GM18499 (cell line): ENCODE measurements at regions not wholly inside any gene's neighbourhood (a gene's known extent, or its start where the extent isn't known, plus 50 kb on each side); places are given as distances from the start of the nearest gene placed in this dataset.

Experiments
- ATAC-seq: cut with Tn5 transposase; IDR thresholded peaks from one replicate; pipeline ENCODE4 v1.9.1; 2021; ENCODE audit warnings: moderate number of reproducible peaks; ENCODE audit not compliant: insufficient read depth, unreplicated experiment

- ATAC-seq: no peak
Observed at GRCh38 chr22:49244466-49245420, 582.9 kb downstream of the BRD1 start.

DNA sequence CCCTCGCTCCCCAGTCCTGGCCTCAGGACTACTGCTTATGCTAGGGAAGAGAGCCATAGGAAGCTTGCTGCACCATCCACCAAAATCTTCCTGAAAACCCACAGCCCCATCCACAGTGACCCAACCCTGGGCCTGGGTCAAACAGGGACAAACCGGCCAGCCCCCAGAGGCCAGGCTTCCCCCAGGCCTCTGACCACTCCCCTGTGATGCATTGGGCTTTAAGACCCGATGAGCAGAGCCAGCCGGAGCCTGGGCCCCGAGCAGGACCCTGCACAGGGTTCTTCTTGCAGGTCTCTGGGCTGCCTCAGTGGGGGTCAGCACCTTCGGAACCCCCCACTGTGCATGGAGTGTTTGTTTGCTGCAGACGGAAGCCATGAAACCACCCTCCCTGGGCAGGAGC lies 583.7 kb downstream of the BRD1 start:
- no peak for ATAC-seq

DNA sequence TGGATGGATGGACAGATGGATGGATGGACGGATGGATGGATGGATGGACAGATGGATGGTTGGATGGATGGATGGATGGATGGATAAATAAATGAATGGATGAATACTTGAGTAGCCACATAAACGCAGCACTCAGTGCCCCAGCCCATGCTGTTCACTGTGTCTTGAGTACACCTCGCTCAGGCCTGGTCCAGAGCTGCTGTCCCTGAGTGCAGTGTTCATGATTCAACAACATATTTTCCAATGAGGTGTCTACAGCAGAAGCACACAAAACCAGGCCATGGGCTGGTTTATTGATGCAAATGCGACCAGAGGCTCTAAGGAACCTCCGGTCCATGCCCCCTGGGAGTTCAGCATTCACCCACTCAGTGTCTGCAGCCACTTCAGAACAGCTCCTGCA lies 584.3 kb downstream of the BRD1 start:
- no peak for ATAC-seq

GRCh38 chr22:49242480-49242879 lies 585.2 kb downstream of the BRD1 start:
- ATAC-seq: no peak

- ATAC-seq: no peak
Observed at GRCh38 chr22:49241174-49241851, 586.4 kb downstream of the BRD1 start.

GRCh38 chr22:49240472-49240871 lies 587.2 kb downstream of the BRD1 start:
- ATAC-seq: no peak

DNA sequence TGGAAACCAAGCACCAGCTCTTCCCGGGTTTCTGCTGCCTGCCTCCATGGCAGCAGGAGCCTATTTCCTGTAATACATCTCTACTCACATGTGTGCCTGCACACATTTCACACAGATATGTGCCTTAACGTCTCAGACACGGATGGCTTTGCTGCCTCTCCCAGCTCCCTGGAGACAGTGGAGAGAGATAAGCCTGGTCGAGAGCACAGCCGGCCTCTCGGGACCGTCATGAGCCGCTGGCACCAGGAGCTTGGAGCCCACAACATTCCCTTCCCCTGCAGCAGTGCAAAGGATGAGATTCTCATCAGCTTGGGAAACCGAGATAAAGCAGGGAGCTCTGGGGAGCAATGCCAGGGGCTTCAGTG lies 587.7 kb downstream of the BRD1 start:
- ATAC-seq: no peak

DNA sequence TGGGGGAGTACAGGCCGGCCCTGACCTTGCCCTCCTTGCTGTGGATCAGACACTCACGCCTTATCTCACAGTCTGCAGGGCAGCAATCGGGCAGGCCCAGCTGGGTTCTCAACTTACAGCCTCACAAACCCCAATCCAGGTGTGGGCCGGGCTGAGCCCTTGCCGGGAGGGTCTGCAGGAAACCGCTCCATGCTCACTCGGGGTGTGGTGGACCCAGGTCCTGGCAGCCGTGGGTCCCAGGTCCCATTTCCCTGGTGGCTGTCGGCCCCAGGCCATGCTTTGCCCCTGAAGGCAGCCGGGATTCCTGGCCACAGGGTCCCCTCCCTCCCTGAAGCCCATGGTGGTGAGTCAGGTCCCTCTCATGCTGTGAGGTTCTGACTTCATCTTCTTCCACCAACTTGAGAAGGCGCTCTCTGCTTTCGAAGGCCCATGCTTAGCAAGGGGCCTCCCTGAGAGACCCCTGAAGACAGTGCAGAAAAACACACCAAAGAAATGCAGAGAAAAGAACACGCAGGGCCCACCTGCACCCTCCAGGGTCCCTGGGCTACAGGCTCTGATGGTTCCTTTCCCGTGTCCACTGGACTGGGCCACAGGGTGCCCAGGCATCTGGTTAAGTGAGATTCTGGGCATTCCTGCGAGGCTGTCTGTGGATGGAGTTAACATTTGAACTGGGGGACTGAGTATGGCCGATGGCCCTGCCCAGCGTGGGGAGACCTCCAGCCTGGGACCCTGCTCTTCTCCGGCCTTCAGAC lies 588.2 kb downstream of the BRD1 start:
- ATAC-seq: no peak

DNA sequence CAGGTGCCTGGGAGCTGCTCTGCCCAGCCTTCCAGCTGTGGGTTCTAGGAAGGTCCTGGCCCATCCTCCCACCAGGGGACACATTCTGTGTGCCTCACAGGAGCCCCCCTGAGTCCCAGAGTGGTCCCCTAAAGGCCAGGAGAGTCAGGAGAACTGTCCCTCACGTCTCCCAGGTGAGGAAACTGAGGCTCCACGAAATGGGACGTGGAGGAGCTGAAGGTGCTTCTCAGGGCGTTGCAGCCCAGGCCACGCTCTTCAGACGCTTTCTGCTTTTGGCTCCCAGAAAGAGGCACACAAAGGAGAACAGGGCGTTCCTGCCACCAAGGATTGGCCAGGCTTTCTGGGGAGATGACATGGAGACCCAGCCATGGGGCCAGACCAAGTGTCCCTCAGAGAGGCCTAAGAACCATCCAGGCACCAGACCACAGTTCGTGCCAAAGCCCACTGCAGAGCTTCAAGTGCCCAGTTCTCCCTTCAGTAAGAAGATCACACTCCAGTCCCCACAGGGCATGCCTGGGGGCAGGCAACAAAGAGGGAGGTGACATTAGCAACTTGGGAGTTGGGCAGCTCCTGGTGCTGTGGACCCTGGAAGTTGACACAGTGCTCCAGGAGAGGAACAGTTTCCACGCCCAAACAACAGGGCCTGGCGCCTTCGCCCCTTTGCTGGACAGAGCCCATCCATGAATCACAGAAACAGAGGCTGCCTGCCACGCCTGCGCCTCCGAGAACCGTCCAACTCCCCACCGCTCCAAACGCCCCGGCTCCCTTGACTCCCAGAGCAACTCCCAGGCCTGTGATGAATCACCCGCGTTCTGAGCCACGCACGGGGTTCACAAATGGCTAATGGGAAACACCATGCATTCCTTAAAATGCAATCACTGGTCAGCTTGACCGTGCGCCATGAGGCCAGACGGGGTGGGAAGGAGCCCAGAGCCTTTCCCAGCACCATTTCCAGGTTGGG lies 589.2 kb downstream of the BRD1 start:
- ATAC-seq: no peak

- ATAC-seq: no peak
Observed at GRCh38 chr22:49237703-49238102, 590.0 kb downstream of the BRD1 start.

- ATAC-seq: no peak
Observed at GRCh38 chr22:49237279-49237678, 590.4 kb downstream of the BRD1 start.

DNA sequence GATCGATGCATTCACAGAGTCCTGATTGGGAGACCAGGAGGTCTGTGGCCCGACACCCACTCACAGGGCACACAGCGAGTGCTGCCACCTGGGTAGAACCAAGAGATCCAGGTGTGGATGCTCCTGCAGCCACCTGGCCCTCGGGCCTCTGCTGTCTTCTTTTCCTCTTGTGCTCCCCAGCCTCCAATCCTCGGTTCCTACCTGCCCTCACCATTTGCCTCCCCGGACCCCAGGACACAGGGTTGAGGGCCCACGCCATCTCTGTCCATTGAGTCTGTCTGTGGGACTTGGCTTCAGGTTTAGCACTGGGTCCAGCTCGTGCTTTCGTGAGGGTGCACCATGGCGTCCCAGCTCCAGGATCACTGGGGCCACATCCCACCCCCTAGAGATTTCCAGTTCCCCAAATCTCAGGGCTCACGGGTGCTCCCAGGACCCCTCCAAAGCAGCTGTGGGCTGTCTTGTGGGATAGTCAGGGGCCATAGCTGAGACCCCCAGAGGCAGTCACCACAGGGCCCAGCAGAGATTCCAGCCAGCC lies 591.1 kb downstream of the BRD1 start:
- no peak for ATAC-seq

DNA sequence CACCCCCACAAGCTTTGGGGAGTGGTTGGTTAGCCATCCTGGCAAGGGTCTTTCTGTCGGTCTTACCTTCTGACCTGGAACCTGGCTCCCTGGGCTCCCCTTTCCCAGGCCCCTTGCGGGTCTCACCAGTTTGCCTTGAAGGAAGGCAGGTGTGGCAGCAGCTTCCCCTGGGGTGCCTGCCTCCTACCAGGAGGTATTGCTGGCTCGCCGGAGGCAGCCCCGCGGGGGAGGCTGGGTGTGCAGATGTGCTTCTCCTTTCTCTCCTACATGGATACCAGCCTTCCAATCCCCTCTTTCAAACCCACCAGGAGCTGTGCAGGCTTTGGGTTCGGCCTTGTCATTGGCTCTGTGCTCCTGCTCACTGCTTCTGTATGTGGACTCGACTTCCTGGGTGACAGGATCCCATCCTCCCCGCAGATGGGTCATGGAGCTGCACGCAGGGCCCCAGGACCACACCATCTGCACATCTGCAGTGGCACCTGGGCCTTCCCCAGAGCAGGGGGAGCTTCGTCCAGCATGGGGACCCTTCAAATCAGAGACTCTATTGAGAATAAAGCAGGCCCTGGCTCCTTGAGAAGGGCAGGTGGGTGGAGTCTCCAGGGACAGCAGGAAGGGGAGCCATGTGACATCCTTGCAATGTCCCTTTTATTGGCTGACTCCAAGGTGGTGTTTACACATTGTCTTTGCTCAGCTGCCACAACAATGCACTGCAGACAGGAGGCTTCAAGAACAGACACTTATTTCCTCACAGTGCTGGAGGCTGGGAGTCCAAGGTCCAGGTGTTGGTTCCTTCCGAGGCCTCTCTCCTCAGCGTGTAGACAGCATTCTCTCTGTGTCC lies 592.0 kb downstream of the BRD1 start:
- no peak for ATAC-seq

- no peak for ATAC-seq
Observed at GRCh38 chr22:49234459-49234858, 593.2 kb downstream of the BRD1 start.

- ATAC-seq: no peak
Observed at GRCh38 chr22:49233507-49234100, 594.1 kb downstream of the BRD1 start.

GRCh38 chr22:49232319-49233067 lies 595.2 kb downstream of the BRD1 start:
- ATAC-seq: no peak

DNA sequence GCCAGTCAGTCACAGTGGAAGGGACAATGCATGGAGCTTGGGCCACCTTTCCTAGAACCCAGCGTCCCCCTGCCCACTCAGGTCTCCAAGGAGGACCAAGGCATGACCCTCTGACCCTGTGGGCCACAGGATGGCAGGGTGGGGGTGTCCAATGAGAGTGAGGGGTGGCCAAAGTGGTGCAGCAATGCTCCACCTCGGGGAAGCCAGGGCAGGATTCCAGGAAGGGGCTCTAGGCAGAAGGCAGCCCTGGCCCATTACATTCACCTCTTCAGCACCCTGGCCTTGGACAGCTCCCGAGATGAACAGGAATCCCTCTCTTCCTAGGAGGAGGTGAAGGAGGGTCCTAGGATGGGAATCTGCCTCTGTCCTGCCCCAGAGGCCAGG lies 597.5 kb downstream of the BRD1 start:
- ATAC-seq: no peak
